Astrocyte (in vitro differentiated cells and primary cell): ENCODE measurements at regions not wholly inside any gene's neighbourhood (a gene's known extent, or its start where the extent isn't known, plus 50 kb on each side); places are given as distances from the start of the nearest gene placed in this dataset.

Experiments used
- DNase-seq: peaks from one replicate; pipeline ENCODE4 v3.0.0-alpha.2; 2010; ENCODE audit warnings: low read depth
- FAIRE-seq: peaks from 2 replicates; lab custom pipeline; 2011; peaks lifted over from hg19 to GRCh38; lab: Jason Lieb, UNC
- H2AFZ ChIP-seq: 2 replicates; pipeline ENCODE4 v1.6.0; 2012; ENCODE audit warnings: low read depth, low read length, inconsistent platforms
- H3K27ac ChIP-seq: 2 replicates; pipeline ENCODE4 v1.5.1; 2011; ENCODE audit warnings: low read depth, low read length, inconsistent platforms
- H3K27me3 ChIP-seq: 2 replicates; pipeline ENCODE4 v1.6.0; 2011; ENCODE audit warnings: low read length, inconsistent platforms; ENCODE audit not compliant: insufficient read depth
- H3K36me3 ChIP-seq: 2 replicates; pipeline ENCODE4 v1.5.1; 2011; ENCODE audit warnings: low read length, inconsistent platforms; ENCODE audit not compliant: insufficient read depth
- H3K4me1 ChIP-seq: 2 replicates; pipeline ENCODE4 v1.5.1; 2011; ENCODE audit warnings: low read length, inconsistent platforms; ENCODE audit not compliant: insufficient read depth
- H3K4me2 ChIP-seq: 2 replicates; pipeline ENCODE4 v1.6.0; 2012; ENCODE audit warnings: low read length, inconsistent platforms
- H3K4me3 ChIP-seq: 2 replicates; pipeline ENCODE4 v1.5.1; 2011; ENCODE audit warnings: low read depth, mild to moderate bottlenecking, low read length, inconsistent platforms; ENCODE audit not compliant: insufficient read depth
- H3K79me2 ChIP-seq: 2 replicates; pipeline ENCODE4 v1.6.0; 2012; ENCODE audit warnings: mild to moderate bottlenecking, low read length, inconsistent platforms; ENCODE audit not compliant: insufficient read depth
- H3K9ac ChIP-seq: 2 replicates; pipeline ENCODE4 v1.6.0; 2012; ENCODE audit warnings: mild to moderate bottlenecking, low read length, inconsistent platforms
- H3K9me3 ChIP-seq: 2 replicates; pipeline ENCODE4 v1.5.1; 2012; ENCODE audit warnings: low read depth, mild to moderate bottlenecking, low read length, inconsistent platforms; ENCODE audit not compliant: insufficient read depth
- H4K20me1 ChIP-seq: 2 replicates; pipeline ENCODE4 v1.6.0; 2012; ENCODE audit warnings: low read length, inconsistent platforms; ENCODE audit not compliant: insufficient read depth
- H3K27ac Mint-ChIP-seq: one replicate; pipeline ENCODE4 v1.8.0; 2021; ENCODE audit warnings: mild to moderate bottlenecking, mixed read lengths; ENCODE audit not compliant: unreplicated experiment
- H3K27me3 Mint-ChIP-seq: one replicate; pipeline ENCODE4 v1.8.0; 2021; ENCODE audit warnings: low read depth, mixed read lengths; ENCODE audit not compliant: unreplicated experiment
- H3K36me3 Mint-ChIP-seq: one replicate; pipeline ENCODE4 v1.8.0; 2021; ENCODE audit warnings: low read depth, mixed read lengths; ENCODE audit not compliant: unreplicated experiment
- H3K4me1 Mint-ChIP-seq: one replicate; pipeline ENCODE4 v1.8.0; 2021; ENCODE audit warnings: low read depth, mixed read lengths; ENCODE audit not compliant: unreplicated experiment
- H3K4me3 Mint-ChIP-seq: one replicate; pipeline ENCODE4 v1.8.0; 2021; ENCODE audit warnings: mild to moderate bottlenecking, moderate library complexity, mixed read lengths; ENCODE audit not compliant: unreplicated experiment
- H3K9me3 Mint-ChIP-seq: one replicate; pipeline ENCODE4 v1.8.0; 2021; ENCODE audit warnings: mild to moderate bottlenecking, mixed read lengths; ENCODE audit not compliant: unreplicated experiment
- CTCF ChIP-seq: IDR thresholded peaks from 2 replicates; pipeline ENCODE4 v1.5.1; 2011; ENCODE audit warnings: low read depth, mild to moderate bottlenecking, inconsistent platforms, low read length, moderate library complexity; ENCODE audit not compliant: insufficient read depth
- EZH2 ChIP-seq: IDR thresholded peaks from 2 replicates; pipeline ENCODE4 v1.6.1; 2012; ENCODE audit warnings: mild to moderate bottlenecking, low read length, inconsistent platforms; ENCODE audit not compliant: insufficient read depth

DNA sequence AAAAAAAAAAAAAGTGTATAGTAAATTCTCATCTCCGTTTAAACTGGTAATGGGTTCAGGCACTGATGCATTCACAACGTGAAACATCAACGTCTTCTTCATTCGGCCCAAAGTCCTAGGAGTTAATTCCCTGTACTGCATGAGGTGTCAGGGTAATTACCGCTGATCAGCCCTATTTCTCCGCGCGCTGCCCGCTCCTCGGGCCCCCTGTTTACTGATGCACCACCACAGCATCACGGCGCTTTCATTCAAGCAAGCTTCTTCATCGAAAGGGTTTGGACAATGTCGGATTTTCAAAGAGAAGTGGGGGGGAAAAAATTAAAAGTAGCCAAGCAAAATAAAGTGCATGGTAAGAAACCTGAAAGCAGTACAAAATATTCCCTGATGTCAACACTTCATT lies 352.0 kb upstream of the POU3F3 start:
- H4K20me1 ChIP-seq = no peaks in the 10 kb centered on the region
- H3K27me3 ChIP-seq = peaks cover 2% of the 10 kb centered on the region
- no peaks in the 10 kb centered on the region for H3K79me2 ChIP-seq
- H3K9me3 ChIP-seq = no peaks in the 10 kb centered on the region
- H3K27ac ChIP-seq = no peak overlapping the region
- no peaks in the 10 kb centered on the region for H3K27me3 Mint-ChIP-seq
- no peak overlapping the region for H3K4me2 ChIP-seq
- H3K27ac Mint-ChIP-seq = no peak overlapping the region
- H3K4me1 ChIP-seq = no peaks in the 10 kb centered on the region
- H3K36me3 ChIP-seq = no peaks in the 10 kb centered on the region
- H3K9me3 Mint-ChIP-seq = peaks cover 3% of the 10 kb centered on the region
- no peak overlapping the region for H3K9ac ChIP-seq
- TF ChIP-seq EZH2 (no peak), CTCF (no peak)
- H3K4me3 ChIP-seq = no peak overlapping the region
- no peak overlapping the region for H2AFZ ChIP-seq
- DNase-seq = no peak
- no peak overlapping the region for H3K4me3 Mint-ChIP-seq
- no peaks in the 10 kb centered on the region for H3K36me3 Mint-ChIP-seq
- FAIRE-seq = no peak
- H3K4me1 Mint-ChIP-seq = peaks cover 4% of the 10 kb centered on the region

DNA sequence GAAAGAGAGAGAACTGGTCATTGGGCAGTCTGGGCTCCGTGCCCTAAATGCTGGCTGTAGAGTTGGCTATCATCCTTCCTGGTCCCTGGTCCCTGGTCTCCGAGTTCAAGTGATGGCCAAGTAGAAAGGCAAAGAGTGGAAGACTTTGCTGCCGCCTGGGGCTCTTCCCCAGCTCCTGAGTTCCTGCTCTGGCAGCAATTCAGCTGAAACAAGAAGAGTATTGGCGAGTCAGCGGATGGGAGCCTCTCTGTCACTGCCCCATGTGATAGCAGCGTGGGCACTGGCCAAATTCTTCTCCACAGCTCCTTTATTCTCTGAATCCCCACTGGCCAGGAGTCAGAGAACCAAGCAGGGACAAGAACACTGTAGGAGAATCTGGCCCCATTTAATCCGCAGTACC lies 351.0 kb upstream of the POU3F3 start:
- FAIRE-seq = no peak
- H3K36me3 Mint-ChIP-seq = no peaks in the 10 kb centered on the region
- no peak overlapping the region for H3K4me3 Mint-ChIP-seq
- Histone ChIP-seq H2AFZ (no peak overlapping the region), H3K9ac (no peak overlapping the region), H3K79me2 (no peaks in the 10 kb centered on the region), H3K36me3 (no peaks in the 10 kb centered on the region), H3K4me1 (no peaks in the 10 kb centered on the region), H3K27ac (no peak overlapping the region), H3K4me2 (no peak overlapping the region), H3K27me3 (peaks cover 2% of the 10 kb centered on the region), H3K9me3 (no peaks in the 10 kb centered on the region), H3K4me3 (no peak overlapping the region), H4K20me1 (no peaks in the 10 kb centered on the region)
- no peaks in the 10 kb centered on the region for H3K27me3 Mint-ChIP-seq
- H3K9me3 Mint-ChIP-seq = peaks cover 2% of the 10 kb centered on the region
- TF ChIP-seq CTCF = no peak
- TF ChIP-seq EZH2 = no peak
- DNase-seq = no peak
- no peak overlapping the region for H3K27ac Mint-ChIP-seq
- peaks cover 3% of the 10 kb centered on the region for H3K4me1 Mint-ChIP-seq

DNA sequence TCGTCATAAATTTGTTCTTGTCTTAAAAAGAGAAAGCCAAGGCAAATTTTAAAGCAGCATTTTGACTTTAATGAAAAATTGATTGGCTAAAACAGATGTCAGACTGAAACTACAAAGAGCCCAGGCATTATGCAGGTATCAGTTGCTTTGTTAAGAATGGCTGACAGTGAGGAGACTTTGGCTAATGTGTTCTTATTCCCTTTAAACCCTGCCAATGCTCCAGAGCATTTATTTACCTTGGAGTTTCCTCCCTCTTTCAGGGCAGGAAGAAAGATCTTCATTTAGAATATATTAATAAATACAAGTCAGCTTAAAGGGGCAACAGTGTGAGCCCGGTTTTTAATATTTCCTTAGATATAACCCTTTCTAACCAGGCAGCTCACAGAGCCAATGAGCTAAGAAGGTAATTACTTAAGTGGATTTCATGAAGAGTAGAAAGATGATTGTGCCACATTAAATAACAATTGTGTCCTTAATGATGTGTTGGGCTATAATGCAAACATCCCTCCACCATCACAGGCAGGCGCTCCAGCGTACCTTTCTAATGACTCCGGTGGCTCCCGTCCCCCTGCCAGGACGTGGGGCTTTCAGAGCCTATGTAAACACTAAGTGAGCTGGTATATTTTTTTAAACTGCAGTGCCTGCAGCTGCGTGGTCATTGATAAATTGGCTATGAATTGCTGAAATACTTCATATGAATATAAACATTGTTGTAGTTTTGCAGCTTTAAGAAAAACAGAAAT lies 349.4 kb upstream of the POU3F3 start:
- Histone ChIP-seq H3K27ac (no peak overlapping the region), H3K4me3 (no peak overlapping the region), H3K9ac (no peak overlapping the region), H3K4me2 (no peak overlapping the region), H3K79me2 (no peaks in the 10 kb centered on the region), H3K4me1 (no peaks in the 10 kb centered on the region), H3K36me3 (no peaks in the 10 kb centered on the region), H4K20me1 (no peaks in the 10 kb centered on the region), H3K27me3 (peaks cover 2% of the 10 kb centered on the region), H2AFZ (no peak overlapping the region), H3K9me3 (no peaks in the 10 kb centered on the region)
- Mint-ChIP-seq H3K4me1 (no peaks in the 10 kb centered on the region), H3K27ac (no peak overlapping the region), H3K36me3 (no peaks in the 10 kb centered on the region), H3K27me3 (no peaks in the 10 kb centered on the region), H3K9me3 (no peaks in the 10 kb centered on the region), H3K4me3 (no peak overlapping the region)
- TF ChIP-seq EZH2 = no peak
- FAIRE-seq (no peak), DNase-seq (no peak)
